ENCODE measurements at regions not wholly inside any gene's neighbourhood (a gene's known extent, or its start where the extent isn't known, plus 50 kb on each side); places are given as distances from the start of the nearest gene placed in this dataset.

GRCh38 chr20:40582531-40582930, 106.5 kb downstream of the MAFB start:
- H3K79me2 ChIP-seq (ENCODE audit: insufficient read depth, low read length), result no peaks in the 10 kb centered on the region
- no peak overlapping the region for H3K9ac ChIP-seq (ENCODE audit: low read length)
- H3K4me3 ChIP-seq (ENCODE audit: insufficient read depth, low read length, poor library complexity, severe bottlenecking), result no peak overlapping the region
- H2AFZ ChIP-seq (ENCODE audit: low read depth, low read length, severe bottlenecking), result no peak overlapping the region
- no peak for TF ChIP-seq EZH2phosphoT487 (conservative IDR thresholded peaks at IDR 0.05; ENCODE audit: low read length)
- no peak for TF ChIP-seq CTCF (IDR thresholded peaks at IDR 0.05; ENCODE audit: insufficient read depth, low read length, poor library complexity, severe bottlenecking)
- H3K36me3 ChIP-seq (ENCODE audit: low read length), result no peaks in the 10 kb centered on the region
- H4K20me1 ChIP-seq (ENCODE audit: low read depth, low read length), result no peaks in the 10 kb centered on the region
- no peaks in the 10 kb centered on the region for H3F3A ChIP-seq (ENCODE audit: insufficient read depth)
- no peaks in the 10 kb centered on the region for H3K9me3 ChIP-seq (ENCODE audit: insufficient read depth, low read length)
- H3K27ac ChIP-seq (ENCODE audit: low read depth, low read length), result no peak overlapping the region
- H3K4me2 ChIP-seq (ENCODE audit: low read depth, low read length, poor library complexity, severe bottlenecking), result no peak overlapping the region
- no peaks in the 10 kb centered on the region for H3K9me2 ChIP-seq (replicated peaks; ENCODE audit: insufficient read depth, low read length)
- H3K27me3 ChIP-seq (ENCODE audit: low read length), result no peaks in the 10 kb centered on the region

GRCh38 chr20:40579701-40580100, 109.3 kb downstream of the MAFB start:
- no peak overlapping the region for H2AFZ ChIP-seq (ENCODE audit: low read depth, low read length, severe bottlenecking)
- no peak overlapping the region for H3K4me2 ChIP-seq (ENCODE audit: low read depth, low read length, poor library complexity, severe bottlenecking)
- TF ChIP-seq CTCF (IDR thresholded peaks at IDR 0.05; ENCODE audit: insufficient read depth, low read length, poor library complexity, severe bottlenecking), result no peak
- no peak for TF ChIP-seq EZH2phosphoT487 (conservative IDR thresholded peaks at IDR 0.05; ENCODE audit: low read length)
- no peak overlapping the region for H3K4me3 ChIP-seq (ENCODE audit: insufficient read depth, low read length, poor library complexity, severe bottlenecking)
- no peaks in the 10 kb centered on the region for H3K79me2 ChIP-seq (ENCODE audit: insufficient read depth, low read length)
- H3K9ac ChIP-seq (ENCODE audit: low read length), result no peak overlapping the region
- H3K27me3 ChIP-seq (ENCODE audit: low read length), result no peaks in the 10 kb centered on the region
- H3K9me2 ChIP-seq (replicated peaks; ENCODE audit: insufficient read depth, low read length), result no peaks in the 10 kb centered on the region
- H3F3A ChIP-seq (ENCODE audit: insufficient read depth), result no peaks in the 10 kb centered on the region
- no peak overlapping the region for H3K27ac ChIP-seq (ENCODE audit: low read depth, low read length)
- no peaks in the 10 kb centered on the region for H3K36me3 ChIP-seq (ENCODE audit: low read length)
- no peaks in the 10 kb centered on the region for H4K20me1 ChIP-seq (ENCODE audit: low read depth, low read length)
- no peaks in the 10 kb centered on the region for H3K9me3 ChIP-seq (ENCODE audit: insufficient read depth, low read length)

- no peaks in the 10 kb centered on the region for H3K36me3 ChIP-seq (ENCODE audit: low read length)
- H3K9ac ChIP-seq (ENCODE audit: low read length), result no peak overlapping the region
- no peaks in the 10 kb centered on the region for H4K20me1 ChIP-seq (ENCODE audit: low read depth, low read length)
- H3K9me3 ChIP-seq (ENCODE audit: insufficient read depth, low read length), result no peaks in the 10 kb centered on the region
- no peak for TF ChIP-seq EZH2phosphoT487 (conservative IDR thresholded peaks at IDR 0.05; ENCODE audit: low read length)
- TF ChIP-seq CTCF (IDR thresholded peaks at IDR 0.05; ENCODE audit: insufficient read depth, low read length, poor library complexity, severe bottlenecking), result no peak
- no peak overlapping the region for H2AFZ ChIP-seq (ENCODE audit: low read depth, low read length, severe bottlenecking)
- no peaks in the 10 kb centered on the region for H3K27me3 ChIP-seq (ENCODE audit: low read length)
- H3K4me2 ChIP-seq (ENCODE audit: low read depth, low read length, poor library complexity, severe bottlenecking), result no peak overlapping the region
- no peak overlapping the region for H3K27ac ChIP-seq (ENCODE audit: low read depth, low read length)
- no peaks in the 10 kb centered on the region for H3K79me2 ChIP-seq (ENCODE audit: insufficient read depth, low read length)
- no peak overlapping the region for H3K4me3 ChIP-seq (ENCODE audit: insufficient read depth, low read length, poor library complexity, severe bottlenecking)
- H3K9me2 ChIP-seq (replicated peaks; ENCODE audit: insufficient read depth, low read length), result no peaks in the 10 kb centered on the region
- H3F3A ChIP-seq (ENCODE audit: insufficient read depth), result no peaks in the 10 kb centered on the region
Measured at GRCh38 chr20:40578961-40579360, 110.1 kb downstream of the MAFB start.

Data from SU-DHL-6 (cell line).